Astrocyte (in vitro differentiated cells and primary cell): ENCODE measurements at regions not wholly inside any gene's neighbourhood (a gene's known extent, or its start where the extent isn't known, plus 50 kb on each side); places are given as distances from the start of the nearest gene placed in this dataset.

Source experiments
- CTCF ChIP-seq: IDR thresholded peaks from 2 replicates; pipeline ENCODE4 v1.5.1; 2011; ENCODE audit warnings: low read depth, mild to moderate bottlenecking, inconsistent platforms, low read length, moderate library complexity; ENCODE audit not compliant: insufficient read depth
- EZH2 ChIP-seq: IDR thresholded peaks from 2 replicates; pipeline ENCODE4 v1.6.1; 2012; ENCODE audit warnings: mild to moderate bottlenecking, low read length, inconsistent platforms; ENCODE audit not compliant: insufficient read depth

GRCh38 chr2:8224347-8225190 is 457.3 kb upstream of the ID2 start:
- TF ChIP-seq CTCF (no peak), EZH2 (no peak)
